LoVo (cell line): ENCODE measurements at regions not wholly inside any gene's neighbourhood (a gene's known extent, or its start where the extent isn't known, plus 50 kb on each side); places are given as distances from the start of the nearest gene placed in this dataset.
"Not testable (repeated sequence)": the region's sequence is repeated elsewhere in the genome, so short reads cannot be mapped to it uniquely, and the experiment has no call there.

Experiments used
- DNase-seq: peaks from one replicate; pipeline ENCODE4 v3.0.0-alpha.2; 2016; ENCODE audit warnings: low spot score

DNA sequence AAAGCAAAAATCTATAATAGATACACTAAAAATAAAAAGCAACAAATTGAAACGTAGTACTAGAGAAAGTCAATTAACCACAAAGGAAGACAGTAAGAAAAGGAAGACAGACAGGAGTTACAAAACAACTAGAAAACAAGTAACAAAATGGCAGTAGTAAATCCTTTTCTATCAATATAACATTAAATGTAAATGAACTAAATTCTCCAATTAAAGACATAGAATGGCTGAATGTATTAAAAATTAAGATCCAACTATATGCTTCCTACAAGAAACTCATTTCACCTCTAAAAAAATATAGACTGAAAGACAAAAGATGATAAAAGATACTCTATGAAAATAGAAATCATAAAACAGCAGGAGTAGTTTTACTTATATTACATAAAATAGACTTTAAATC lies 79.1 kb downstream of the CTH start:
- no peak for DNase-seq

DNA sequence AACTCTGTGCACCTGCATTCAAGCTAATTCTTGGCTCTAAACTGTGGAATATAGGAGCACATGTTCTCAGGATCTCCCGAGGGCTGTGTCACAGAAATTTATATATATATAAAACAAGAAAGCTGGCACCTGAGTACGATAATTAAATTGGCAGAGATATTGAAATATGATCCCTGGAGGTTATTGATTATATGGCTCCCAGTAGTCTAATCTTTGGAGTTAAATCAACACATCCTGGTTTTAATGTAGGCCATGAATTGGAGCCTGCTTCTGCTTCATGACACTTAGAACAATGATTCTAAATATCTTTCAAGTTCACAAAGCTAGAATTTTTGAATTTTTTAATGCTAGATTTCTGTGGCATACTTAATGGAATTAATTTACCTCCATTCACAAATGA lies 84.3 kb downstream of the CTH start:
- DNase-seq, result no peak

DNA sequence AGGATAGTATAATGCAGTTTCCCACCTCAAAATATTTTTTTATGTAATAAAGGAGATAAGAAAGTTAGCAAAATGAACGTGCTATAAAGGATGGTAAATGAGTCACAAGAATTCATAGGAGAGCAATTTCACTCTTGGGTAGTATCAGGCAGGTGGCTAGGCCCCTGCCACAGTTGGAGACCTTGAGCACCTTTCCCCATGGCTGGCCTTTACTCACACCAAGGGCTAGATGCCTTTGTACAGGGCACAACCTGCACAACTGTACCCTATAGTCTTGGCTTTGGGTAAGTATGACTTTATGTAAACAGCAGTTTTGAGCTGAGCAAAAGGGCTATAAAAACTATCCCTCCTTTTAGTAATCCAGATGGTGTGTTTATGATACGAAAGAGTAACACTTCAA lies 85.1 kb downstream of the CTH start:
- no peak for DNase-seq

DNA sequence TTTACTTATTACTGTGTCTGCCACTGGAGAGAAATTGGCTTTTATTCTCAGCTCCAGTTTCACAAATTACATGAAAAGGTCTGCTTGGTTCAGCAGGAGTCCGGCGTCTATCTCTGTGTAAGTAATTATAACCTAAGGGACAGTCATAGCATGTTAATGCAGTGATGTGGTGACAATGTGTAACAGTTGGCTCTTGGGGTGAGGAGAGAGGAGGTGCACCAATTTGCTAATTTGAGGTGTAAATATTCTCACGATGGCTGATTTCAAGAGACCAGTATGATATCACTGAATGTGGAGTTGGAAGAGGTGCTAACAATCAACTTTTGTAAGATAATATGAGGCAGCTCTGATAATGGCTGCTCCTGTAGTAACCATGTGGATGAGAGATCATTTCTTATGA lies 86.1 kb downstream of the CTH start:
- DNase-seq, result no peak

DNA sequence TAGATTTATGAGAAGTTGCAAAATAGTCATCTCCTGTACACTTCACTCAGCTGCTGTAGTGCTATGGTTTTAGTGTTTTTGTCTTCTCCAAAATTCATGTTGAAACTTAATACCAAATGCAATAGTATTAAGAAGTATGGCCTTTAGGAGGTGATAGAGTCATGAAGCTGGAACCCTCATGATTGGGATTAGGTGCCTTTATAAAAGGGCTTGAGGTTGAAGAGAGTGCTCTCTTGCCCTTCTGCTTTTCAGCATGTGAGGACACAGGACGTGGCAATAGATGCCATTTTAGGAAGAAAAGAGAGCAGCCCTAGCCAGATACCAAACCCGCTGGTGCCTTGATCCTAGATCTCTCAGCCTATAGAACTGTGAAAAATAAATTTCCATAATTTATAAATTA lies 87.6 kb downstream of the CTH start:
- no peak for DNase-seq

DNA sequence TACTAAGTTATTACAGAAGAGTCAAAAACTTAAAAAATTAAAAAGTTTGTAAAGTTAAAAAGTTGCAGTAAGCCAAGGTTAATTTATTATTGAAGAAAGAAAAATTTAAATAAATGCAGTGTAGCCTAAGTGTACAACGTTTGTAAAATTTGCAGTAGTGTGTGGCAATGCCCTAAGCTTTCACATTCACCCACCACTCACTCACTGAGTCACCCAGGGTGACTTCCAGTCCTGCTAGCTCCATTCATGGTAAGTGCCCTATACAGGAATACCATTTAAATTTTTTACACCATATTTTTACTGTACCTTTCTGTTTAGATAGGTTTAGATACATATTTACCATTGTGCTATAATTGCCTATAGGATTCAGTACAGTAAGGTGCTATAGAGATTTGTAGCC lies 88.6 kb downstream of the CTH start:
- DNase-seq, result no peak

DNA sequence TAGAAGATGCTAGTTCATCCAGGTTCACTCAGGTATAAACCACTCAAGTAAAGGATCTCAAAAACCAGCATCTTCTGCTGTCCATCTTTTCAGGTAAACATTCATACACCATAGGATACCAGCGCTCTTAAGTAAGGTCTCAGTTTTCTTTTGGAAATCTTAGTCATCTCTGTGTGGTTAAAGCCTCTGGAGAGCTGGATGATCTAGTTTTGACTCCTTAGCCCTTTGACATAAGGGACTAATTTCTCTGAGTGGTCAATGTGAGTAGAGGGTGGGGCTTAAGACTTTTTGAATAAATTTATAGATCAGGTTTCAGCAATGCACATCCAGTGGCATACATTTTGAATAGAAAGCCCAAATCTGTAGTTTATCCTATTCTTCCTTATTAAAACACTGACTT lies 92.3 kb downstream of the CTH start:
- DNase-seq, result no peak

DNA sequence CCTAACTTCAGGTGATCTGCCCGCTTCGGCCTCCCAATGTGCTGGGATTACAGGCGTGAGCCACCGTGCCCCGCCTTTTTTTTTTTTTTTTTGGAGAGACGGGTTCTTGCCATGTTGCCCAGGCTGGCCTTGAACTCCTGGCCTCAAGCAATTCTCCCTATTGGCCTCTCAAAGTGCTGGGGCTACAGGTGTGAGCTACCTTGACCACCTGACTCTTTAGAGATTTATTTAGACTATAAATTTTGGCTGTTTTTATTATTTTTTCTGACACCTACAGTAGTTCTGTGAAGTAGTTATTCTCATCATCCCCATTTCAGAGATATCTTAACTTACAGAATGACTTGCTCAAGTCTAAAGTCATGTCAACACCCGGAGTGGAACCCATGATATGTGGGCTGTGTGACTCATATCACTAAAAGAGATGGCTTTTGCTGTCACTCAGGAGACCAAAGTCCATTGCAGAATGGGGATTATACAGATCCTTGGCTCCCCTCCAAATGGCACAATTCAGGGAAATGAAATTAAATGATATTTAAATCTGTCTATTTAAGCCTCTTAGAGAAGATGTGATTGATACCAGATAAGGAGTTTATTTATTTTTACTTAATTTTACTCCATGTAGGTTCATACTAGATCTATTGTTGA lies 93.2 kb downstream of the CTH start:
- peak; percentile 77 for DNase-seq

DNA sequence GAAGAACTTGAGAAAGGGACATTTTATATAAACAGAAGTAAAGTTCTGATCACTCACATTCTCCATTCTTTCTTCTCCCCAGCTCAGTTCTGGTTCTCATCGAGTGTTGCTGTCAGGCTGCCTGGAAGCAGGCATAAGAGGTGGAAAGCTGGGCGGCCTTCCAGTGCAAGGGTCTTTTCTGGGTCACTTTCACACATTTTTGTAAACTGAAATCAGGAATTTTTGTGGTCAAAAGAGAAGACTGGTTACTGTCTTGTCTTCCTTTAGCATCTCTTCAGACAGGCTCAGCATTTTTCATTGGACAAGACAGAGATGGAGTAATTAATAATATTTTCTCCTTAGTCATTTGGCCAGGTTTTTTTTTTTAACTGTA lies 93.7 kb downstream of the CTH start:
- no peak for DNase-seq

DNA sequence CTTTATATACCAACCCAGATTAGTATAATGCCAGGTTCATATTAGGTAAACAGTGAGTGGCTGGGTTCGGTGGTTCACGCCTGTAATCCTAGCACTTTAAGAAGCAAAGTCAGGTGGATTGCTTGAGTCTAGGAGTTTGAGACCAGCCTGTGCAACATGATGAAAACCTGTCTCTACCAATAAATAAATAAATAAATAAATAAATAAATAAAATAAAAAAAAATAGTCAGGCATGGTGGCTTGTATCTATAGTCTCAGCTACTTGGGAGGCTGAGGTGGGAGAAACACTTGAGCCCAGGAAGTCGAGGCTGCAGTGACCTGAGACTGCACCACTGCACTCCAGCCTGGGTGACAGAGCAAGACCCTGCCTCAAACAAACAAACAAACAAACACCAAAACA lies 96.9 kb downstream of the CTH start:
- DNase-seq, result not testable (repeated sequence)

DNA sequence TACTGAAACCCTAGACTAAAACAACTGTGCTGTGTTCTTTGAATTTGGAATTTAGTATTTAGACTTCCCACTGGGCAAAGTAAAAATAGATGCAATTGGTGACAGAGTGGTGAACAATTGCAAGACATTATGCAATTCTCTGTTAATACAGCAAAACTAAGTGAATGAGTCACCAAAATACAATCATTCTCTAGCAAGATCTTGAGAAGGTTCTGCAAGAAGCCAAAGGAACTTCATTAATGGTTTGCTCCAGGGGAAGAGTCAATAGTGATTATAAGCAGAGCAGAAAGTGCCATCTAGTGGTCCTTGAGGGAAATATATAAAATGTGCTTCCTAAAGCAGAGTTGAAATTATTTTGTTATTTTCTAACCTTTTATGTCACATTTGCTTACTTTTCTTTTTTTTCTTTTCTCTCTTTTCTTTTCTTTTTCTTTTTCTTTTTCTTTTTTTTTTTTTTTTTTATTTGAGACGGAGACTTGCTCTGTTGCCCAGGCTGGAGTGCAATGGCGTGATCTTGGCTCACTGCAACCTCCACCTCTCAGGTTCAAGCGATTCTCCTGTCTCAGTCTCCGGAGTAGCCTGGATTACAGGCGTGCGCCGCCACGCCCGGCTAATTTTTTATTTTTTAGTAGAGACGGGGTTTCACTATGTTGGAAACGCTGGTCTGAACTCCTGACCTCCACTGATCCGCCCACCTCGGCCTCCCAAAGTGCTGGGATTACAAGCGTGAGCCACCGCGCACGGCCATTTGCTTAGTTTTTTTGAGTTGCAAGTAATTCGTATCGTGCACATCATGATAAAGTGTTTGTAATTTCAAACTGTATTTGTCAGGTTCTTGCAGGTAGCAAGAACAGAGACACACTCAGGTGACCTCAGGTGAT lies 99.2 kb downstream of the CTH start:
- DNase-seq, result peak; percentile 82

DNA sequence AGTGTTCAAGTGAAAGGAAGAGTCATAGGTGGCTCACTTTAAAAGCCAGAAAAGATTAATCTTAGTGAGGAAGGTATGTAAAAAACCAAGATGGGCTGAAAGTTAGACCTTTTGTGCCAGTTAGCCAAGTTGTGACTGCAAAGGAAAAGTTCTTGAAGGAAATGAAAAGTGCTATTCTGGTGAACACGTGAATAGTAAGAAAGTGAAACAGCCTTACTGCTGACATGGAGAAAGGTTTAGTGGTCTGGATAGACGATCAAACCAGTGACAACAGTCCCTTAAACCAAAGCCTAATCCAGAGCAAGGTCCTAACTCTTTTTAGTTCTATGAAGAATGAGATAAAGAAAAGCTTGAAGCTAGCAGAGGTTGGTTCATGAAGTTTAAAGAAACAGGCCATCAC lies 106.4 kb downstream of the CTH start:
- DNase-seq, result no peak

DNA sequence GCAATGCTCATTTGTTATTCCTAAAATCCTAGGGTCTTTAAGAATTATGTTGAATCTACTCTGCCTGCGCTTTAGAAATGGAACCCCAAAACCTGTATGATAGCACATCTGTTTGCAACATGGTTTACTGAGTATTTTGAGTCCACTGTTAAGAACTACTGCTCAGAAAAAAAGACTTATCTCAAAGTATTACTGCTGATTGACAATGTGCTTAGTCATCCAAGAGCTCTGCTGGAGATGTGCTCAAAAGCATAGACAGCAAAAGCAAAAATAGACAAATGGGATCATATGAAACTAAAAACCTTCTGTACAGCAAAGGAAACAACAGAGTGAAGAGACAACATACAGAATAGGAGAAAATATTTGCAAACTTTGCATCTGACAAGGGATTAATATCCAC lies 107.0 kb downstream of the CTH start:
- no peak for DNase-seq

DNA sequence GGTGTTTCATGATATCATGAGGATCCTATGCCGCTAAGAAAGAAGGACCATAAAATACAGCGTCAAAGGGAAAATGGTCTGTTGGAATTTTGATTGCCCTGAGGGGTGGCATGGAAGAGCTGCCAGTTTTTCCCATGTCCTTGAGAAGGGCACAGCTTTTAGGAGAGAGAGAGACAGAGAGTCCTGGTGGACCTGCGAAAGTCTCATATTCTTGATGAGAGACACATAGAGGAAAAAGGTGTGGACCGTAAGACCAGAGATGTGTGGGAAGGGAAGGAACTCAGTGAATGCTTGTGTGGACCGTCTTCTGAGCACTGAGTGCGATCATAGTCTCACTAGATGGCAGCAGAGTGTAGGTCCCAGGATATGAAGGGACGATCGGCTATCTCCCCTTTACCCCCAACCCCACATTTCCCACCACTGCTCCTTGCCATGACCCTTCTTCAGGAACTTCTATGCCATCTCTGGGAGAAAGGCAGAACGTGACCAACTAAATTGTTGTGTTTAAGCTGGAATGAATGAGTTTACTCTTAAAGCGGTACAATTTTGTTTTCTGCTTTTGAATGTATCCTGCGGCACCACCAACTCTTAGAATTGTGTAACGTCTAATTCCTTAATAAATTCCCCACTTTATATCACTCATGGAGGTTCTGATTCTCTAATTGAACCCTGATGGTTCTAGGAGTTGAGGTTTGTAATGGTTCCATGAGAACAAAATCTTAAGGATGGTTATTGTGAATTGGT lies 117.7 kb downstream of the CTH start:
- DNase-seq, result peak; percentile 33

DNA sequence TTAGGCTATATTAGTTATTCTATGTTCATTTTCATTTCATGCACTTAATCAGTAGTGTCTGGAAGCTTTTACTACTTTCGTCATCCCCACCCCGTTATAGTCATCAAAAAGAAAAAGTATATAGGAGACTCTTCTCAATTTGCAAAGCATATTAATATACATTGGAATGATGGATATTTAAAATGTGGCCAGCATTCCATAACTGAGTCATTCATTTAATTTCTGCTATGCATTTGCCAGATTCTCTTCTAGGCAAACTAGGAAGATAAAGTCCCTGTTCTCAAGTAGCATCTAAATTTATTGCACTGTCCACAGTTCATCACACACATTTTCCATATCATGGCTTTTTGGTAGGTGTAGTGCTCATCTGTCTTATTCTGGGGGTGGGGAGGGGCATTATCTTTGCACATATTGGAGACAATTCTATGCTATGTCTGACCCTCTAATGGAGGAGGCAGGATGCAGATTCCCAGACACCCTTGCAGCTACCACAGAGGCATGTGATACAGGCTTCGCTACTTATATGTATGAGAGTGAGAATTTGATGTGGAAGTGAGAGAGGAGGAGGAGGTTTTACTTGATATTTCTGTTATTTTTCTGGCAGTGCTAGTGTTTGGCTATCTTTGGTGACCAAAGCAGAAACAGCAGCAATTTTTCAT lies 125.8 kb downstream of the CTH start:
- no peak for DNase-seq

DNA sequence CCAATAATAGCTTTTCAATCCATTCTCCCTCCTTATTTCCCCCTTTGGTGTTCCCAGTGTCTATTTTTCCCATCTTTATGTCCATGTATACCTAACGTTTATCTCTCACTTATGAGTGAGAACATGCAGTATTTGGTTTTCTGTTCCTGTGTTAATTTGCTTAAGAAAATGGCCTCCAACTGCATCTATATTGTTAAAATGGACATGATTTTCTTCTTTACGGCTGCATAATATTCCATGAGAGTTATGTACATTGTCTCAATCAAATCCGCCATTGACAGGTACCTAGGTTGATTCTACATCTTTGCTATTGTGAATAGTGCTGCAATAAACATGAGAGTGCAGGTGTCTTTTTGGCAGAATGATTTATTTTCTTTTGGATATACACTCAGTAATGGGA lies 126.7 kb downstream of the CTH start:
- DNase-seq, result no peak

DNA sequence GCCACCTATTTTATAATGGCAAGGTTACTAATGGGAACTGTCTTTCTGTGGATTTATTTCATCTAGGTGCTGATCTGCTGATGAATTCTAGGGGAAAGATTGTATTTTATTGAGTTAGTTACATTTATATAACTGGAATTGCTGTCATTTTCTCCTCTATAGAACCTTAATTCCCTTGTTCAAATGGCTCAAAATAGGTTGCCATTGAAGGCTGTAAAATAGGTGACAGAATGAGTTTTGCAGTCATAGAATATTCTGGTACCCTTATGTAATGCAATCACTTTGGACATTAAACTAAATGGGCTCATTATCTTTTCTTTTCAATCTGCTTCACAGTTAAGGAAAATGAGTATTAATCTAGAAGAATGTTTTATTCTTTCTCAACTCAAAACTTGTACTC lies 131.0 kb downstream of the CTH start:
- no peak for DNase-seq

DNA sequence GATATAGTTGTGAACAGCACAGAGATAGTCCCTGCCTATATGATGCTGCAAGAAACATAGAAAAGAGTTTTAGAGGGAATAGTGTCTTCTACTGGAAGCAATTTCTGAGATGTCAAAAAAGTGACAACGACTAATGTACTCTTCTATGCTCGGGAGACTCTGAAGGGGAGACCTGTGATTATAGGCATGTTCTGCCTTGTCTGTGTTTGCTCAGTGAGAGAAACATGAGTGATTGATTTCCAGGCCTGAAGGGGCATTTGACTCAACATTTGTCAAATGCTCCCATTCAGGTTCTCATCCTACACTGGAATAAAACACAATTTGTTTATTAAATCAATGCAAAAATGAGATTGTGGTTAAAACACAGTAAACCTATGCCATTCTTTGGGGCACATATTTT lies 131.8 kb downstream of the CTH start:
- no peak for DNase-seq

DNA sequence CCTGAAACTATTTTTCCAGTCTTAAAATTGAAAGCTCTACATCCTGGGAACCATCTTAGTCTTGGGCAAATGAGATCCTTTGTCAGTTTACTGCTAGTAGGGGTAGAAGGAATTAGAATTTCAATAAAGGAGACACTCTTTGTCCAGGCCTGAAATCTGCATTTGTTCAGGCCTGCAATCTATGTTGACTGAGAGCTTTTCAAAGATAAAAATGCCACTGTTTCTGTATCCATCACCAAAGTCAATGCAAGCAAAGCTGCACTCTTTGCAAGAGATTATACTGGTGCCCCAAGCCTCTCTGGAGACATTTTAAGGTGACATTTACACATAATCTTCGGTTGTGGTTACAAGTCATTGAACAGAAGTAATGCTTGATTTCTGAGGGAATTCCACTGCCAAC lies 135.7 kb downstream of the CTH start:
- DNase-seq, result no peak

DNA sequence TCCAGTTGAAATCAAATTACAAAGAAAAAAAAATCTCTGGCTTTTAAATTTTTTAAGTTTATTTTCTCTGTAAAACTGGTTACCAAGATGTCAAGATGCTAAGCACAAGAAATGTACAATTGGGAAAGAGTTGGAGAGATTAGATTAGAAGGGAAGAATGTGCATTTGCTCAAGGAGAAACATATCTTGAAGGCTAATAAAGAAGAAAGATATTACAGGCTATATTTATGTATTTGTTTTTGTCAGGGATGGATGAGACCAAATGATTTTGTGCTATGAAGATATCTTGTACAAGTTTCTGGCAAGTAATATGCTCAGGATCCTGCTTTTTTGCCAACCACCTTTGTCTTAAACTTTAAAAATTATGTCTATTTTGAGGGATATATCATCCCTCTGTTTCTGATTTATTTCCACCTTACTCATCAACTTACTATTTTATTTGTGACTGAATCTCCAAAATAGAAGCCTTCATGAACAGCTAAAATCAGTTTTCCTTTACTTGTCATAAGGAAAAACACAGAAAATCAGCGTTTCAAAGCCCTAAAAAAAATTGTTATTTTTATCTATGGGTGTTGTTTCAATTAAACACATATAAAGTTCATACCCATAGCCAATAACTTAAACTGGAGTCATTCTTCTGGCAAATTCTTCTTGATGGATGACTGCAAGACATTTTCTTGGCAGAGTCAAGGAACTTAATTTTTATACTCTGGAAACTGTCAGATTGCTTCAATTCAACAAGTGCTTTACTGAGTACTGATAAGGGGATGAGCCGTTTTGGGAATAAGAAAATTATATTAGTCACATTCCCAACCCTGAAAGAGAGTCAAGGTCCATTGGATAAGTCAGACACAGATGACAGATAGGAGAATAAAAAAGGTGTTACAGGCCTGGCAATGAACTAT lies 141.8 kb downstream of the CTH start:
- no peak for DNase-seq

DNA sequence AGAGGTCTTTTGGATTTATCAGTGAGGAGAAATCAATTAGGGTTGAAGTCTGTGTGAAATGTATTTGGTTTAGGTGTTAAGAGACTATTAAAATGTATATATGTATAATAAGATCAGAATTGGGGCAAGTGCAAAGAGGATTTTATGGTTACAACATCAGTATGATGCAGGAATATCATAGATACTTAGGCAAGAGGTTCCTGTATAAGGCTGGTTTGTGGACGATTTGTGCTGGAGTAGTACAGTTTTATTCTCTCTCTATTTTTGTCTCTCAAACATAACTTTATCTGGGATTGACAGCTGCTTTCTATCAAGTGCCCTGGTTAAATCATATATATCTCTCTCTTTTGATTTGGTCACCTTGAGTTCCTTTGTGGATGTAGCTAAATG lies 142.5 kb downstream of the CTH start:
- no peak for DNase-seq

DNA sequence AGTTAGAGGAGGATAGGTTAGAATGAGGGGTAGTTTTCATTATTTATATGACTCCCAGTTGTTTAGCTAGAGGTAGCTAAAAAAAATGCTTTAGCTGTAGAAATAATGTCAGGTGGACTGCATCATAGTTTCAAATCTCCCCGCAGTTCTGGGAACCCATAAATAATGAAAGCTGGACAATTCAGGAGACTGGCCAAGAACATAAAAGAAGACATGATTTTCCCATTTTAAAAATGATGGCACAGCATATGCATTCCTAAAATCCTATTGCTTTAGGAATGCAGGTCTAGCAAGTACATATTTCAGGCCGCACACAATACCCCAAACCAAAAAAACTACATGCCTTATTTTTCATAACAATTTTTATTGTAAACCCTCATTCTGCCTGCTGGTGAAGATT lies 143.3 kb downstream of the CTH start:
- no peak for DNase-seq
